Kidney (tissue), 13 donors: ENCODE measurements at regions not wholly inside any gene's neighbourhood (a gene's known extent, or its start where the extent isn't known, plus 50 kb on each side); places are given as distances from the start of the nearest gene placed in this dataset.

Experiments
- DNase-seq, 5 donors: peaks; one replicate each; pipeline ENCODE4 v3.0.0-alpha.2; 2013 to 2020
- FAIRE-seq: peaks from 2 replicates; lab custom pipeline; 2012; peaks lifted over from hg19 to GRCh38; lab: Jason Lieb, UNC
- H3K27ac ChIP-seq, 2 donors: one replicate each; pipeline ENCODE4 v1.7.0; 2013; ENCODE audit warnings: low read depth in 2 of 2, low read length in 2 of 2, inconsistent platforms in 1 of 2
- H3K27me3 ChIP-seq: one replicate; pipeline ENCODE4 v1.7.1; 2013; ENCODE audit warnings: low read length, inconsistent platforms; ENCODE audit not compliant: control insufficient read depth, insufficient read depth
- H3K36me3 ChIP-seq, 3 donors: one replicate each; pipeline versions ENCODE4 v1.7.0 to v1.7.1; 2013; ENCODE audit warnings: low read length in 3 of 3, control low read depth in 1 of 3, inconsistent platforms in 1 of 3; ENCODE audit not compliant: insufficient read depth in 3 of 3, control insufficient read depth in 2 of 3
- H3K4me1 ChIP-seq, 3 donors: one replicate each; pipeline versions ENCODE4 v1.7.0 to v1.7.1; 2013; ENCODE audit warnings: low read length in 3 of 3, inconsistent platforms in 1 of 3, low read depth in 1 of 3; ENCODE audit not compliant: control insufficient read depth in 2 of 3, insufficient read depth in 2 of 3
- H3K4me3 ChIP-seq, 3 donors: one replicate each; pipeline versions ENCODE4 v1.7.0 to v1.8.1; 2013; ENCODE audit warnings: low read length in 3 of 3, control low read depth in 1 of 3, inconsistent platforms in 1 of 3
- H3K9ac ChIP-seq, 3 donors: one replicate each; pipeline versions ENCODE4 v1.7.0 to v1.7.1; 2013; ENCODE audit warnings: low read length in 3 of 3, control low read depth in 1 of 3, inconsistent platforms in 1 of 3
- H3K9me3 ChIP-seq, 3 donors: one replicate each; pipeline versions ENCODE4 v1.7.0 to v1.7.1; 2013; ENCODE audit warnings: low read length in 3 of 3, control low read depth in 1 of 3, inconsistent platforms in 1 of 3; ENCODE audit not compliant: control insufficient read depth in 2 of 3, insufficient read depth in 1 of 3
- intact Hi-C: fragments of 100-400 bp; cut with DNase I; formaldehyde crosslinking; loops from one replicate; pipeline ENCODE4 v1.11.1; 2022
- TF ChIP-seq, protein P1 (sequence below): IDR thresholded peaks from 3 replicates; pipeline ENCODE4 v1.5.1; 2012; ENCODE audit warnings: mild to moderate bottlenecking, moderate library complexity, borderline replicate concordance; ENCODE audit not compliant: insufficient read depth; ENCODE audit errors: extremely low read depth
- donor health status: control.
- donor health status: control.
- donor health status: control.
- donor health status: control.
- donor health status: control.
- donor health status: DM: yes; HTN: yes; CAD: no.
- donor health status: Normal renal cell carcinoma (clear cell type).

GRCh38 chr2:118291251-118291880 lies 203.1 kb downstream of the INSIG2 start:
- no peaks in the 10 kb centered on the region for H3K36me3 ChIP-seq
- no peak for DNase-seq
- H3K4me1 ChIP-seq: no peaks in the 10 kb centered on the region
- no peaks in the 10 kb centered on the region for H3K27me3 ChIP-seq
- H3K27ac ChIP-seq: no peak overlapping the region
- H3K9ac ChIP-seq: no peak overlapping the region
- no peak overlapping the region for H3K4me3 ChIP-seq
- intact Hi-C loops: no loop called here
- no peaks in the 10 kb centered on the region for H3K9me3 ChIP-seq
- TF ChIP-seq, protein P1, sequence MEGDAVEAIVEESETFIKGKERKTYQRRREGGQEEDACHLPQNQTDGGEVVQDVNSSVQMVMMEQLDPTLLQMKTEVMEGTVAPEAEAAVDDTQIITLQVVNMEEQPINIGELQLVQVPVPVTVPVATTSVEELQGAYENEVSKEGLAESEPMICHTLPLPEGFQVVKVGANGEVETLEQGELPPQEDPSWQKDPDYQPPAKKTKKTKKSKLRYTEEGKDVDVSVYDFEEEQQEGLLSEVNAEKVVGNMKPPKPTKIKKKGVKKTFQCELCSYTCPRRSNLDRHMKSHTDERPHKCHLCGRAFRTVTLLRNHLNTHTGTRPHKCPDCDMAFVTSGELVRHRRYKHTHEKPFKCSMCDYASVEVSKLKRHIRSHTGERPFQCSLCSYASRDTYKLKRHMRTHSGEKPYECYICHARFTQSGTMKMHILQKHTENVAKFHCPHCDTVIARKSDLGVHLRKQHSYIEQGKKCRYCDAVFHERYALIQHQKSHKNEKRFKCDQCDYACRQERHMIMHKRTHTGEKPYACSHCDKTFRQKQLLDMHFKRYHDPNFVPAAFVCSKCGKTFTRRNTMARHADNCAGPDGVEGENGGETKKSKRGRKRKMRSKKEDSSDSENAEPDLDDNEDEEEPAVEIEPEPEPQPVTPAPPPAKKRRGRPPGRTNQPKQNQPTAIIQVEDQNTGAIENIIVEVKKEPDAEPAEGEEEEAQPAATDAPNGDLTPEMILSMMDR: no peak
- FAIRE-seq: no peak

- Histone ChIP-seq H3K27ac (no peak overlapping the region), H3K9me3 (no peaks in the 10 kb centered on the region), H3K4me1 (no peaks in the 10 kb centered on the region), H3K9ac (no peak overlapping the region), H3K4me3 (no peak overlapping the region), H3K36me3 (no peaks in the 10 kb centered on the region), H3K27me3 (no peaks in the 10 kb centered on the region)
- TF ChIP-seq, protein P1: no peak
- FAIRE-seq: no peak
- no peak for DNase-seq
- intact Hi-C loops: no loop called here
Observed at GRCh38 chr2:118290411-118291250, 202.4 kb downstream of the INSIG2 start.

DNA sequence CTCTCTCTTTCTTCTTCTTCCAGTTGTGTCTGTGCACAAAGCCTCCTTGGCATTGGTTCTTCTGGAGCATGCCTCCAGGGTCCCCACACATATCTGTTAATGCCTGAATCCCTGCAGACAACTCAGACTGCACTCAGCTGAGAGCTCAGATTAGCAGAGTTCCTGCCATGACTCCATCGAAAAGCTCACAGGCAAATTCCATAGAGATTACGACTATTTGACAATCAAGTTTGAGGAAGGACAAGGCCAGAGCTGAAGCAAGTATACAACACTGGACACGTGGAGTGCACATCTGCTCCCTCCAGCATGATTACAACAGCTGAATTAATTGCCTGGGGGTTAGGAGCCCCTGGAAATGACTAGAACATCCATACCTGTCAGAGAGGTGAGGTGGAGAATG lies 190.7 kb downstream of the INSIG2 start:
- DNase-seq: no peak
- H3K36me3 ChIP-seq: no peaks in the 10 kb centered on the region
- H3K27ac ChIP-seq: no peak overlapping the region
- H3K9ac ChIP-seq: no peak overlapping the region
- H3K9me3 ChIP-seq: no peaks in the 10 kb centered on the region
- no peaks in the 10 kb centered on the region for H3K27me3 ChIP-seq
- no peak for FAIRE-seq
- TF ChIP-seq, protein P1: no peak
- intact Hi-C loops: no loop called here
- no peak overlapping the region for H3K4me3 ChIP-seq
- no peaks in the 10 kb centered on the region for H3K4me1 ChIP-seq
